ENCODE measurements at regions not wholly inside any gene's neighbourhood (a gene's known extent, or its start where the extent isn't known, plus 50 kb on each side); places are given as distances from the start of the nearest gene placed in this dataset.

DNA sequence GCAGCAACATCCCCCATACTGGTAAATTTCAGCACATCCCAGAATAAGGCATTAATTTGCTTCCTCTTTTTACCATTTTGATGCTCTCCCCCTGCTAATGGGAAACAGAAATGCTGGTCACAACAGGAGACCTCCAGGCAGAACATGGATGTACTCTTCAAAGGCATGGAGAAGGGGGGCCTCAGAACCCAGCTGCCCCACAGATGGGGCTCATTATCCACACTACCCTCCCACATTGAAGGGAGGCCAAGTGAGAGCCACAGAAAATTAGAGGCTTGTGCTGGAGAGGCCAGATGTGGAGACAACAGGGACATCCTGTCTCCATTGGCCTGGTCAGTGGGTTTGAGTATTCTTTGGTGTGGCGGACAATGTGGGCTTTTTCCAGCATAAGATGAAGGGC is 150.1 kb upstream of the CDH11 start:
- ATAC-seq: no peak

More for the DNA sequence above, 150.1 kb upstream of the CDH11 start:
- ChIA-PET POLR2A (no interaction called here), RAD21 (ENCODE audit: low non-redundant PET in 1 of 2, low total read pairs in 2 of 2, uncharacterized antibody in 2 of 2, unreplicated experiment in 2 of 2) (no interaction called here), CTCF (no interaction called here)
- Histone ChIP-seq H3K36me3 (ENCODE audit: control insufficient read depth in 1 of 2, insufficient read depth in 2 of 2, low read length in 2 of 2) (no peaks in the 10 kb centered on the region), H3K79me2 (ENCODE audit: insufficient read depth, low read length) (no peaks in the 10 kb centered on the region), H3K4me3 (replicated peaks in 1 of 2; ENCODE audit: low read depth in 1 of 2, low read length in 2 of 2) (no peak overlapping the region), H3K4me2 (ENCODE audit: low read length) (no peak overlapping the region), H3K4me1 (ENCODE audit: control insufficient read depth in 1 of 2, insufficient read depth in 2 of 2, low read length in 2 of 2) (no peaks in the 10 kb centered on the region), H2AFZ (ENCODE audit: low read depth, low read length, poor library complexity, severe bottlenecking) (no peak overlapping the region), H3K27me3 (ENCODE audit: insufficient read depth, low read length) (no peaks in the 10 kb centered on the region), H3K9ac (ENCODE audit: low read length) (no peak overlapping the region), H4K20me1 (ENCODE audit: insufficient read depth) (no peaks in the 10 kb centered on the region), H3K9me3 (ENCODE audit: control insufficient read depth in 1 of 2, insufficient read depth in 1 of 2, low read depth in 1 of 2, low read length in 2 of 2) (peaks cover 13 to 21% of the 10 kb centered on the region in 2 experiments; a peak in 2 of 4 replicates), H3K27ac (ENCODE audit: low read depth, low read length) (no peak overlapping the region), H3K9me2 (ENCODE audit: insufficient read depth) (no peaks in the 10 kb centered on the region)
- BruUV-seq (replicated peaks): no TSS peak
- DNase-seq (ENCODE audit: low read depth, low spot score): no peak
- intact Hi-C loops (cut with micrococcal nuclease): no loop called here
- TF ChIP-seq ZFX (IDR thresholded peaks at IDR 0.05): no peak
- no peak for TF ChIP-seq SRF (IDR thresholded peaks at IDR 0.05; ENCODE audit: low read depth)
- no peak for TF ChIP-seq ELF1 (IDR thresholded peaks at IDR 0.05; ENCODE audit: borderline replicate concordance, low read depth)
- TF ChIP-seq SIN3A (IDR thresholded peaks at IDR 0.05; ENCODE audit: low read depth): no peak
- TF ChIP-seq ZBTB33 (IDR thresholded peaks at IDR 0.05; ENCODE audit: extremely low read depth, insufficient replicate concordance, low read length): no peak
- no peak for TF ChIP-seq POLR2A (IDR thresholded peaks at IDR 0.05; ENCODE audit: borderline replicate concordance, extremely low read depth, insufficient read depth, insufficient read length)
- TF ChIP-seq EZH2 (IDR thresholded peaks at IDR 0.05): no peak
- no peak for TF ChIP-seq CEBPB (IDR thresholded peaks at IDR 0.05; ENCODE audit: low read depth)
- no peak for TF ChIP-seq CBX3 (IDR thresholded peaks at IDR 0.05; ENCODE audit: low read depth)
- TF ChIP-seq RAD21 (IDR thresholded peaks at IDR 0.05; ENCODE audit: low read depth): no peak
- TF ChIP-seq, protein P1, sequence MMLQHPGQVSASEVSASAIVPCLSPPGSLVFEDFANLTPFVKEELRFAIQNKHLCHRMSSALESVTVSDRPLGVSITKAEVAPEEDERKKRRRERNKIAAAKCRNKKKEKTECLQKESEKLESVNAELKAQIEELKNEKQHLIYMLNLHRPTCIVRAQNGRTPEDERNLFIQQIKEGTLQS (IDR thresholded peaks at IDR 0.05): no peak
- no peak for TF ChIP-seq EZH2phosphoT487 (IDR thresholded peaks at IDR 0.05; ENCODE audit: borderline replicate concordance)
- no peak for TF ChIP-seq FOSL1 (IDR thresholded peaks at IDR 0.05; ENCODE audit: low read depth)
- no peak for TF ChIP-seq ZNF274 (IDR thresholded peaks at IDR 0.05; ENCODE audit: low read depth, low read length)
- no peak for TF ChIP-seq SP1 (IDR thresholded peaks at IDR 0.05; ENCODE audit: low read depth)
- TF ChIP-seq POLR2AphosphoS5 (IDR thresholded peaks at IDR 0.05; ENCODE audit: low read depth, low read length): no peak
- no peak for TF ChIP-seq YY1 (IDR thresholded peaks at IDR 0.05; ENCODE audit: extremely low read depth, insufficient replicate concordance, low read depth, low read length)
- TF ChIP-seq EGR1 (IDR thresholded peaks at IDR 0.05; ENCODE audit: low read depth): no peak
- no peak for TF ChIP-seq CTCF (IDR thresholded peaks at IDR 0.05 in 2 of 3, conservative IDR thresholded peaks at IDR 0.05 in 1 of 3; ENCODE audit: borderline replicate concordance in 1 of 3, insufficient read depth in 1 of 3, low read depth in 2 of 3, low read length in 2 of 3)
